ENCODE measurements at regions not wholly inside any gene's neighbourhood (a gene's known extent, or its start where the extent isn't known, plus 50 kb on each side); places are given as distances from the start of the nearest gene placed in this dataset.

DNA sequence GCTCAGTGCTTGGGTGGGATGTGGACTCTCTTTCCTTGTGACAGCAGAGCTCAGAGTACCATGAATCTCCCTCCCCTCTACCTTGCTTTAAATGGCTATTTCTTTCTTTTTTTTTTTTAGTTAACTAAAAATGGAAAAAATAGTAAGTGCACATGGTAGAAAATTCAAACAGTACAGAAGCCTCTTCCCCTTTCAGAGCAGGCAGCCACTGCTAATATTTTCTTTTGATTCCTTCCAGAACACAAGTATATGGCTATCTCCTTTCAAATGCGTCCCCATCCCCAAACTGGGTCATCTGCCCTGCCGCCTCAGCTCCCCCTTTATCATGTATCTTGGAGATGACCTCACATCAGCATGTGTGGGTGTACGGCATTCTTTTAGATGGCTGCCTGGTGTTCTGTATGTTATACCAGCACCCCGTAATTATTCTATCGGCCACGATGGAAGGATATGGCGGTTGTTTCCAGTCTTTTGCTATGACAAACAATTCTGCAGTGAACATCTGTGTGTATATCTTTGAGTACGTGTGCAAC lies 70.5 kb upstream of the DLX2 start:
- TF ChIP-seq EZH2 (IDR thresholded peaks at IDR 0.05; ENCODE audit: insufficient read depth, poor library complexity, severe bottlenecking): no peak
- no peak for TF ChIP-seq EZH2phosphoT487 (IDR thresholded peaks at IDR 0.05; ENCODE audit: insufficient read depth, low read depth)

All from GM23248 (cell line).